ENCODE measurements at regions not wholly inside any gene's neighbourhood (a gene's known extent, or its start where the extent isn't known, plus 50 kb on each side); places are given as distances from the start of the nearest gene placed in this dataset.

- TF ChIP-seq CTCF (IDR thresholded peaks at IDR 0.05) (no peak), POLR2A (IDR thresholded peaks at IDR 0.05) (no peak)
These were observed 335.1 kb upstream of the PIK3R1 start for GRCh38 chr5:67880511-67880805.

Measured in Peyer's patch (tissue), 4 donors.